Gastrocnemius medialis (tissue), 4 donors: ENCODE measurements at regions not wholly inside any gene's neighbourhood (a gene's known extent, or its start where the extent isn't known, plus 50 kb on each side); places are given as distances from the start of the nearest gene placed in this dataset.

Experiments used
- POLR2A ChIP-seq, 2 donors: fragments of 450-650 bp; IDR thresholded peaks; one replicate each; pipeline ENCODE4 v1.6.1; 2017; ENCODE audit warnings: antibody characterized with exemption in 2 of 2, mild to moderate bottlenecking in 2 of 2, moderate library complexity in 2 of 2
- TF ChIP-seq, protein P1 (sequence below), 5 experiments: fragments of 450-650 bp in 3 of 5; fragments of 200-600 bp in 2 of 5; sonication (generic) in 2 of 5; IDR thresholded peaks in 4 of 5; conservative IDR thresholded peaks in 1 of 5; 1 replicate in 4 of 5; 2 replicates in 1 of 5; pipeline ENCODE4 v1.5.1; 2016 to 2019; ENCODE audit warnings: antibody characterized with exemption in 5 of 5, mild to moderate bottlenecking in 3 of 5, moderate library complexity in 3 of 5

DNA sequence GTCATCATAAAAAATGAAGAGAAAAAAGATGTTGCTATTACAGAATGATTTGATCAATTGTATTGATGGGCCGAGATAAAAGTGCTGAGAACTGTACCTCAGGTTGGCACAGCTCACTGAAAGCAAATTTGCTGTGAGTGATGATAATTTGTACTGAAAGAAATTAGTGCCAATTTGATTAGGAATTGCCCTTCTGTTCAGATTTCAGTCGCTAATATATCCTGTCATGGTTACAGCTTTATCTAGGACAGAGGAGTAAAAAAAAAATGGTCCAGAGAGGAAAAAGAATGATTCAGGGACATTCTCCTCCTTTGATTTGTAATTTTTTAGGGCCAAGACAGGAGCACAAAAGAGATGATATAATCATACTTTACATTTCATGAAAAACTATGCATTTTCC lies 1264.2 kb downstream of the ROBO2 start:
- TF ChIP-seq, protein P1, sequence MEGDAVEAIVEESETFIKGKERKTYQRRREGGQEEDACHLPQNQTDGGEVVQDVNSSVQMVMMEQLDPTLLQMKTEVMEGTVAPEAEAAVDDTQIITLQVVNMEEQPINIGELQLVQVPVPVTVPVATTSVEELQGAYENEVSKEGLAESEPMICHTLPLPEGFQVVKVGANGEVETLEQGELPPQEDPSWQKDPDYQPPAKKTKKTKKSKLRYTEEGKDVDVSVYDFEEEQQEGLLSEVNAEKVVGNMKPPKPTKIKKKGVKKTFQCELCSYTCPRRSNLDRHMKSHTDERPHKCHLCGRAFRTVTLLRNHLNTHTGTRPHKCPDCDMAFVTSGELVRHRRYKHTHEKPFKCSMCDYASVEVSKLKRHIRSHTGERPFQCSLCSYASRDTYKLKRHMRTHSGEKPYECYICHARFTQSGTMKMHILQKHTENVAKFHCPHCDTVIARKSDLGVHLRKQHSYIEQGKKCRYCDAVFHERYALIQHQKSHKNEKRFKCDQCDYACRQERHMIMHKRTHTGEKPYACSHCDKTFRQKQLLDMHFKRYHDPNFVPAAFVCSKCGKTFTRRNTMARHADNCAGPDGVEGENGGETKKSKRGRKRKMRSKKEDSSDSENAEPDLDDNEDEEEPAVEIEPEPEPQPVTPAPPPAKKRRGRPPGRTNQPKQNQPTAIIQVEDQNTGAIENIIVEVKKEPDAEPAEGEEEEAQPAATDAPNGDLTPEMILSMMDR (IDR thresholded peaks at IDR 0.05 in 4 of 5, conservative IDR thresholded peaks at IDR 0.05 in 1 of 5) = no peak
- TF ChIP-seq POLR2A (IDR thresholded peaks at IDR 0.05) = no peak
